NCI-H1105 (cell line): ENCODE measurements at regions not wholly inside any gene's neighbourhood (a gene's known extent, or its start where the extent isn't known, plus 50 kb on each side); places are given as distances from the start of the nearest gene placed in this dataset.
"Not testable (repeated sequence)": the region's sequence is repeated elsewhere in the genome, so short reads cannot be mapped to it uniquely, and the experiment has no call there.

ENCODE experiments used
- DNase-seq: peaks from one replicate; lab custom pipeline; 2025; lab: John Stamatoyannopoulos, UW

DNA sequence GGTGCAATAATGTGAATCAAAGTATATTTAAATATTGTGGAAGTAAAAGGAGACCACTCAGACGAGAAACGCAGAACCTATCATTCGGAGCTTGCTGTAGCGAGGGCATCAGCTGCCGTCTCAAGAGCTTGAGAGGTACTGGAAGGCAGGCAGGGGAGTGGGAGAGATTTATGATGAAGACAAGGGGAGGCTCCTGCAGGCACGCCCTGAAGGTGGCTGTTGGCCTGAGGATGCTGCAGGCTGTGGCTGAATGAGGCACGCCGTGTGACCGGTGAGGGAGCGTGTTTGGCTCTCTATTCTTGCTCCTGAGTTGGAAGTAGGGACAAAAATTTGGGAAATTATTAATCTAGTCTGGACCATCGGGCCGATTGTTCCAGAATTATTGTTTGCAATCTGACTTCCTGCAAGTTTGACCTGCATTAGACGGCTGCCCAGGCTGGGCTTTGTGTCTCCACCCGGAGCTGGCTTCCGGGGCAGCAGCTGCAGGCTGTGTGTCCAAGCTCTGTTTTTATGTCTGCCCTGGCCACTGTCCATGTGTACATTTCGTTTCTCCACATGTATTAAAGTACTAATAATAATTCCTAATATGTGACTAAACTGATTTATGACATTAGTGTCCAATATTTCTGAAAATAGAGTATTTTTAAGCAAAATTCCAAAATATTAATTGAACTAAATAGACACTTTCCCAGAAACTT, 91.1 kb upstream of the ANKRD10 start:
- DNase-seq, result no peak

DNA sequence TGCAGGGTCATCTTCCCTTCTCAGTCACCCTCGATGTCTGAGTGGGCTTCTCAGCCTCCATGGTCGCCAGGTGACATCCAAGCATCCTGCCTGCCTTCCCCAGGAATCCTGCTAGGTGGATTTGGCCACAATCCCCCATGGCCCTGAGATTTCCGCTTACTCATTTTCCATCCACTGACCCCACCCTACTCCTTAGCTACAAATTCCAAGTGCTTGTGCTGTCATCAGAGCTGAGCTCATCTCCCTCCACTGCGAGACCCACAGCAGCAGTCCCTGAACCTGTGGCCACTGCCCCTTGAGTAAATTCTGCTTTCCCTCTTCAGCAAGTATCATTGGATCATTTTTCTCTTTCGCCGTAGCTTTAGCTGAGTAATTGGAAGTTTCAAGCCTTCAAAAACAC, 90.5 kb upstream of the ANKRD10 start:
- no peak for DNase-seq

DNA sequence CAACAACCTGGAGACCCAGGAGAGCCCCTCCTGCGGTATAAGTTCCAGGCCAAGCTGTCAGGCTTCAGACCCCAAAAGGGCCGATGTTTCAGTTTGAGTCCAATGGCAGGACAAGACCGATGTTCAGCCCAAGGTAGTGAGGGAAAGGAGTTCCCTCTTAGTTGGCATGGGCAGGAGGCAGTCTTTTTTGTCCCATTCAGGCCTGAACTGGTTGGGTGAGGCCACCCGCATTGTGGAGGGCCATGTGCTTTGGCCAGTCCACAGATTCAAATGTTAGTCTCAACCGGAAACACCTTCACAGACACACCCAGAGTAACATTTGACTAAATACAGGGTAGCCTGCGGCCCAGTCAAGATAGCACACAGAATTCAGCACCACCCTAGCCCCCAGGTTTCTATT, 89.6 kb upstream of the ANKRD10 start:
- DNase-seq, result no peak

DNA sequence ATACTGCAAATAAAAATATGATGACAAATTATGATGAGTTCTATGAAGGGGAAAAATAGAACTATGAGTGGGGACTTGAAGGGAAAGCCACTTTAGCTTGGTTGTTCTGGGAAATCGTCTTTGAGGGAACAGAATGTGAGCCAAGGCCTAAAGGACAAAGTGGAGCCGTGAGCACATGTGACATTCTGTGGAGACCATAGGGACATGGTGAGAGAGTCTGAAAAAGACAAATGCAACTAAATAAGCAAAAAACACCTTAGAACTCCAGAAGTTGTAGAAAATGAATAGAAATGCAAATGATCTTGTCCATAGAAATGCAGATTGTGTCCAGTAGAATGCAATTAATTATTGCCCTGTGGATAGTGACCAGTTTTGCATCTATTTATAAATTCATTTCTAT, 86.8 kb upstream of the ANKRD10 start:
- DNase-seq, result no peak

DNA sequence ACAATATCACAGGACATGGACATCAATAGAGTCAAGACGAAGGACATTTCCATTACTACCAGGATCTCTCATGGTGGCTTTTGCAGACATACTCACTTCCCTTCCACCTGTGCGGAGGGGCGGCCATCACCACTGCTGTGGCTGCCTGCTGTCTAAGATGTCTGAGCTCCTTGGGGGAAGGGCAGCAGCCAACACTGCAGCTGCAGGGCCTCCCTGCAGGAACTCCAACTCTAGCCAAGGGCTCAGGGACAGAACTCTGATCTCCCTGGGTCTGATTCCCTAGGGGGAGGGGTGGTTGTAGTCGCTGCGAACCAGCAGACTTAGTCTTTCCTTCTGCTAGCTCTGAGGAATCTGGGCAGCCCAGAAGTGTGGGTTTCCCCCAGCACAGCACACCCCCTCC, 78.9 kb upstream of the ANKRD10 start:
- no peak for DNase-seq

DNA sequence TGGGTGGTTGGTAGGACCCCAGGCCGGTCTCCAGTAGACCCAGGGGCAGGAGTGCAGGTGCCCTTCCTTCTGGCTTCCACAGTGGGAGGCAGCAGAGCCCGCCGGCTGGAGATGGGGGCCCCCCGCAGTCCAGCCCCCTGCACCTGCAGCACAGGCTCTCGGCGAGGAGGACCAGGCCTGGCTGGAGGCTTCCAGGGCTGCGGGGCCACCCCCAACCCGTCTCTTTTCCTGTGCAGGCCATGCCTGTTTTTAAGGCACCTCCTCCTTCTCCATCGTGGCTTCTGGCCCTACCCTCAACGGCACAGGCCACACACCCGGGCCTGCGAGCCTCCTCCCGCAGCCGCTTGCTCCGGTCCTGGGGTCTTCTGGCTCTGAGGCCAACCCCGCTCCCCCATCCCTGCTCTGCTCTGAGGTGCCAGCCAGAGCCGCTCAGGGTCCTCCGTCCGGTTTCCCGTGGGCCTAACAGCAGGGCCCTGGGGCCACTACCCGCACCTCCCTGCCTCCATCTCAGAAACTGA, 77.2 kb upstream of the ANKRD10 start:
- DNase-seq, result no peak

DNA sequence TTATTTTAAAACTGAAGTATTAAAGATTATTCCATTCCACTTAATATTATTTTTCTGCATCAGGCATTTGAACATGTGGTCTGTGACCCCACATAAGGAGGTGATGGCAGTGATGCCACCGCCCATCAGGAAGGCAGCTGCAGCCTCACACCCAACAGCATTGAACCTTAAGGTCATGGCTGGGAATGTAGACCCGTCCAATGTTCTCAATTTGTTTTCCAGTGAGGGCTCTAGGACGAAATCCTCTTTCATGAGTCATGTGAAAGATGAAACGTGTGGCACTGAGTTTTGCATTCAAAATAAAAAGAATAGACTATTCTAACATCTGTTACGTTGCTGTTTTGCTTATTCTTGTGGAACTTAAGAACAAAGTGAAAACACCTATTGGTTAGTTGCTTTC, 74.5 kb upstream of the ANKRD10 start:
- no peak for DNase-seq

DNA sequence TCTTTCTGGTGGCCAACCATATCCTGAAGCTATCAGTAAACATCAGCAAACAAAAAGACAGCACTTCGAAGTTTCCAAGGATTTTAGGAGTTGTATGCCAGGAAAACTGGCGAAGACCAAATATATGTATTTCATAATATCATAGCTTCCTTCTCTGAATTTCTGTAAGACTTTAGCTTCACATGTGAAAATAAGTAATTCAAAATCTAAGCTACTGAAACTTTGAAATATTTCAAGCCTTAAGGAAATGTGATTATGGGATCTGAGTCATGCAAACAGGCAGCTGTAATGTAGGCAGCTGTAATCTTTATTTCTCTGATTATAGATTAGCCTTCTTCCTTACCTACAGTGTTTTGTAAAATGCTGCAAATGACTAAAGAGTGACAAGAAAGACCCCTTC, 70.7 kb upstream of the ANKRD10 start:
- no peak for DNase-seq

DNA sequence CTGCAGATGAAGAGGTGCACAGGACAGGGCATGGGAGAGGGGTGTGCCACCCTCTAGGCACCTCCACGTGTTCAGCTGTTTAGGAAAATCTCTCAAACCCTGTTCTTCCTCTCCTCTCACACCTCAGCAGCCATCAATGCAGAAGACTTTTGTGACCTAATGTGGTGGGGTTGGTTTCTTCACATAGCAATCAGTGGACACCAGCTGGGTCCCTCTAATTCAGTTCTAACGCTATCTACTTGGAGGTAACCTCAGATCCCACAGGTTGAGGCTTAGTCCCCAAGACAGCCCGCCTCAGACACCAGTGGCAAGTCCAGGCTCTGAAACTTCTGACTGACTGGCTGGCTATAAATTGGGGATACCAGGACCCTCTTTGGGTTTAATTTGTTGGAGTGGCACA, 69.9 kb upstream of the ANKRD10 start:
- no peak for DNase-seq

DNA sequence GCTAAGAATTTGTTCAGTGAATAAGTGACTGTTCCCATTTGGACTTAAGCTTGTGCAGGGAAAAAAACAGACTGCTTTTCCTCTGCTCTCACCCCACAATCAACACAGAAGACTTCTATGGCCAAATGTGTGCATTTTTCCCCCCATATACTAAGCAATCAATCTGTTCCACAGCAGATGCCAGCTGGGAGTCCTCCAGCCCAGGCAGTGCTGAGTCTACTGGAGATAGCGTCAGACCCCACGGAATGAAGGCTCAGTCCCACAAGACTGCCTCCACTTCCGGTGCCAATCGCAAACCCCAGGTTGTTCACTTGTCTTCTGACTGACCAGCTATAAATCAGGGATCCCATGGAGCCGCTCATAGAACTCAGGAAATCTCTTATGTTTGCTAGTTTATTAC, 69.5 kb upstream of the ANKRD10 start:
- DNase-seq, result no peak

DNA sequence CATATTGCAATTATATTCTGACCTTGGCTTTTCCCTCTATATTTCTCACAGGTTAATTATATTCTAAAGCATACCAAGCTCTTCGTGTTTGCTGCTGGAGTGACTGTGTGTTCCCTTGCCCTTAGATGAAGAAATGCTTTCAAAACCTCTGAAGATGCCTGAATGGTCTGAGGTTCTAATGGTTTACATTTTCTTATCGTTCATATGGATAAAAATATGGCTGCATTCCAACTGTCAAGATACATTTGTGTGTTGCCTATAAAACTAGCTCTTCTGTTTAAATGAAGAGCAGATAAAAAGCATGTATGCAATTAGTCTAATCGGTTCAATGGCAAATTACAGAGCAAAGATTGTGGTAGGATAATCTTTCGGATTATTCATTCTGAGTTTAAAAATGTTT, 68.4 kb upstream of the ANKRD10 start:
- DNase-seq, result peak; percentile 55

DNA sequence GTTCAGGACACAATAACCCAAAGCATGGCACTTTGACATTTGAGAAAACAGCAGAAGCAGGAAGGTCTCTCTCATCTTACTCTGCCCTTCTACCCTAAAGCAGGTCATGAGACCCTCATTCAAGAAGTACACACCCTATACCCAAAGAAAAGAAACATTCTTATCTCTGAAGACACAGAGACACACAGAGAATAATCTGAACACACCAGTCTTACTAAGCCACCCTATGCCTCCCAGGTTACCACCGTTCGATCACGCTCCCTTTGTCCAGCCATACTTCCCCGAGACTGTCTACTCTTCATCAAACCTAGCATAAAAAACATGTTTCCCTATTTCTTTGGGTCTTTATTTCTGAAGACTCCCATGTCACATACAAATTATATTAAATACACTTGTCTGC, 66.5 kb upstream of the ANKRD10 start:
- no peak for DNase-seq

DNA sequence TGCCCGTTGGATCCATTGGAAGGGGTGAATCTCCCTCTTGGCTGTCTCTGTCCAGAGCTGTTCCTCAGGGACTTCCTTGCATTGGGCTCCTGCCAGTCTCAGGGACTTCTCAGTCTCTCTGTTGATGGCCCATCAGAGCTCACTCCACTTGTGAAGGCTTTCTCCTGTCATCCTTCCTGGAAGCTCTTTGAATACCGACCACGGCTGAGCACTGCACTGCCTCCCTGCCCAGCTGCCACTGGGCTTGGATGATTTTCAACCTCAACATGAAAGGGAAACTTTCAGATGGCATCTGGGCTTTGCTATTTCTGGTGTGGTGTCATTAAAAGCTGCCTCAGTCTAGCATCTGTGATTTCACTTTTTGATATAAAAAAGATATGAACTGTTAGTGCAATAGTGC, 66.1 kb upstream of the ANKRD10 start:
- no peak for DNase-seq

DNA sequence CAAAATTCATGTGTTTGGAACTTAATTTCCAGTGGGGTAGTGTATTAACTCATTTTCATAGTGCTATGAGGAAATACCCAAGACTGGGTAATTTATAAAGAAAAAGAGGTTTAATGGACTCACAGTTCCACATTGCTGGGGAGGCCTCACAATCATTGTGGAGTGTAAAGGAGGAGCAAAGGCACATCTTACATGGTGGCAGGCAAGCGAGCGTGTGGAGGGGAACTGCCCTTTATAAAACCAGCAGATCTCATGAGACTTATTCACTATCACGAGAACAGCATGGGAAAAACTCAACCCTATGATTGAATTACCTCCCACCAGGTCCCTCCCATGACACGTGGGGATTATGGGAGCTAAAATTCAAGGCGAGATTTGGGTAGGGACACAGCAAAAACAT, 64.3 kb upstream of the ANKRD10 start:
- DNase-seq, result not testable (repeated sequence)

DNA sequence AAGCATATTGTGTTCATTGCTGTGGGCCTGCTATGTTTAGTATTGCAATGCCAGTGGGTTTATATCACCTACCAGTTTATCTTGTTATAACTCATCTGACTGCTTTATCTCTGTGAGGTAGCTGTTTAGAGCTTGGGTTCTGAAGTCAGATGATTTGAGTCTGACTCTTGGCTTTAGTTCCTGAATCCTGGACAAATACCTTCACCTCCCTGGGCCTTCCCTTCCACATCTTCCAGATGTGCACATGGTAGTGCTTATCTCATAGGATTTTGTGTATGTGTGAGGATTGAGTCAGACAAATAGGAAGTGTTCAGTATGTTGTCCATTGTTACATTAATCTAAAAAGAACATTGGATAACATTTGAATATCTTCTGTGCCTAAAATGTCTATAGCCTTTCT, 63.5 kb upstream of the ANKRD10 start:
- no peak for DNase-seq

DNA sequence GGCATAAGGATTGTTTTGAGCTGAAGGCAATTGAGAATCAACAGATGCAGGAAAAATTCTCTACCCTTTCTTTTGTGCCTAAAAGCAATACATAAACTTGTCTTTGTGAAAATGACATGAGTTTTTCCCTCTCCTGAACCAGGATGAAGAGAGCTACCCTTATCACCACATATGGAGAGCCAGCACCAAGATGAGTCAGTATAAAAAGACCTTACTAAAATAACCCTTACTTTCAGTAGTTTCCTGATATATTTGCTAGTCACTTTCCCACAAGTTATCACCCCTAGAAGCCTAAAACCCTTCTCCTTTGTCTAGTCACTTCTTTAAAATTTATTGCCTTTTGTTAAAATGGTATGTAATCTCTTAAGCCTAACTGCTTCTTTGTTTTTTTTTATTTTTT, 61.9 kb upstream of the ANKRD10 start:
- no peak for DNase-seq

DNA sequence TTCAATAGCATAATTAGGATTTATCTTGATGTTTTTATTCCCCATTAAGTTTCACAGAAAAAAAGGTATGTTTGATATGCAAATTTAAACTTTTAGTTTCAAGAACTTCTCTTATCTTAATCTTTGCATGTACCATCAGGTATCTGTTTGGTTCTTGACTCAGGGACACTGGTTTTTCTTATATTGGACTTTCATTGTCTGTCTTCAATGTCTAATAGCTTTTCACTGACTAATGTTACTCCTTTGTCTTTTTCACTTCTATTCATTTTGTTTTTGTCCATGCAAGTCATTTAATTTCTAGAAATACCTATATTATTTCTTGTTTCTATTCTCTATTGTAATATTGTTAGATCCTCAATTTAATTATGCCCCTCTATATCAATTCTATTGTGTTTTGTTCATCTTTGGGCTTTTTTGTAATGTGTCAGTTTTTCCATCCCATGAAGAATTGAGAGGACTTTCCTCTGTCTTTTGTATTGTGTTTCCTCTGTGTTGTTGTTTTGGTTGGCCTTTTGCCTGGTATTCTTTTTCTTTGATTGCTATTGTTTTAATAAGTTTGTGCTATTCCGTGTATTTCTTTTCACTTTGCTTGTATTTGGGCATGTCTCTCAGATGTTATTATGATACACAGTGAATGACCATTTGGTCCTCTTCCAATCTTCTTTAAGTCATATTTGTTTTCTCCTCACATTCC, 58.3 kb upstream of the ANKRD10 start:
- DNase-seq, result no peak

DNA sequence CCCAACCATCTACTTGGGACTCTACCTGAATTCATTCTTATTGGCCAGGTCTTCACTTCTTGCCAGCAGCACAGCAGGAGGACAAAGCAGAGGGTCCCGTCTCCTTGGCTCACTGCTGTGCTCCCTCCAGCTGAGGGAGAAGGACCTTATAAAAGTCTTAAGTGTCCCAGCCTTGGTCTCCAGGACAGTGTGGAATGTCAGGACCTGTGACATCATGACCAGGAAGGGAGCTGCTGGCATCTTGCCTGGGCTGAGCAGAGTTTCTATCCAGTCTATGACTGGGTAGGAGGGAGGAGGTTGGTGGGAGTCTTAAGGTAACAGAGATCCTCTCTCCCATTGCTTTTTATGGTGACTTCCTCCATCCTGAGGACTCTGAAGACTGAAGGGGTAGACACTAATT, 56.6 kb upstream of the ANKRD10 start:
- DNase-seq, result no peak

DNA sequence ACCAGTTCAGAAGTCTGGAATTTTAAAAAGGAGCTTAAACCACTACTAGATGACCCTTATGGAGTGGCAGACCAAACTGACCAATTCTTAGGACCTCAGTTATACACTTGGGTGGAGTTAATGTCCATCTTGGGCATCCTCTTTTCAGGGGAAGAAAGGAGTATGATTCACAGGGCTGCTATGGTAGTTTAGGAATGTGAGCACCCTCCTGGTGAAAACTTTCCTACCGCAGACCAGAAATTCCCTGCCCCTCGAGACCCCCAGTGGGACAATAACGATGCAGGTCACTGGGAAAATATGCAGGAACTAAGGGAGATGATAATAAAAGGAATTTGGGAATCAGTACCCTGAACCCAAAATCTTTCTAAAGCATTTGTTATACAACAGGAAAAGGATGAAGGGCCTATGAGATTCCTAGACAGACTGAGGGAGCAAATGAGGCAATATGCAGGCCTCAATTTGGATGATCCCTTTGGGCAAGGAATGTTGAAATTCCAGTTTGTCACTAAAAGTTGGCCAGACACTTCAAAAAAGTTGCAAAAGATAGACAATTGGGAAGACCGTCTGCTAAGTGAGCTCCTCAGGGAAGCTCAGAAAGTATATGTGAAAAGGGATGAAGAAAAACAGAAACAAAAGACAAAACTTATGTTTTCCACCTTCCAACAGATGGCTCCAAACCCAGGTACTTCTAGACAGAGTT, 52.4 kb upstream of the ANKRD10 start:
- not testable (repeated sequence) for DNase-seq

DNA sequence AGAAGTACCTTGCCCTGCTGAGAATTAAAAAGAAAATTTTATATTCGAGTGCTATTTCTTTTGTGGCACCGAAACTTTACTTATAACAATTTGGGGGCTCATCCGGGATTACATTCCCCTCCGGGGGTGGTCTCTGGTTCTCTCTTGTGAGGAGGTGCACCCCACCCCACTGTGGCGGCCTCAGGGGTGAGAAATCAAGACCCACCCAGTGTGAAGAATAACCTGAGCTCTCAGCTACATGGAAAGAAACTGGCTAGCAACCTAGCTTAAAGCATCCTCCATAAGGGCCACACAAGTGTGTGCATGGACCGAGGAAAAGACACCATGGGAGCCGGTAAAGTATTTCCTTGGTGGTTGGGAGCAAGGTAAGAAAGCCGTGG, 50.9 kb upstream of the ANKRD10 start:
- no peak for DNase-seq

DNA sequence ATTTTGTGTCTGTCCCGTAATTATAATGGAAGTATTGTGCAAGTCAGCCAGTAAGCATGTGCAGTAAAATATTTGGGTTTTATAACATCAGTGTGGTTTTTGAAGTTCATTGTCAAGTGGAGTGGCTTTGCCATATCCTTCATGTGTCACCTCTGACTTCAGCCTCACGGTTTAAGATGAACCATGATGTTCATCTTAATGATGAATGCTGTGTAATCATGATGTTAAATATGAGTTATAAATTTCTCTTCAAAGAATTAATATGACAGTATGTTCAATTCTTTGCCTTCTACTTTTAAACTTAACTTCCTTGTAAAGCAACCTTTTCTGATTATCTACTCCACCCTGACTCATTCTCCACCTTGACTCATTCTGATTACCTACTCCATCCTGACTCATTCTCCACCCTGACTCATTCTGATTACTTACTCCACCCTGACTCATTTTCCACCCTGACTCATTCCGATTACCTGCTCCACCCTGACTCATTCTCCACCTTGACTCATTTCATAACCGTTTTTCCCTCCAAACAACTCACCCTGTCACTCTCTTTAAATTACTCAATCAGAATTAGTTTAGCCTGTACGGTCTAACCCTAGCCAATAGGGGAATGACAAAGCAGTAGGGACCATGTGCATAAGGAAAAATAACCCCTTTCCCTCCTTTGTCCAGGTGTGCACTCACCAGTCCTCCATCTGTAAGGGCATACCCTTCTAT, 50.3 kb upstream of the ANKRD10 start:
- DNase-seq, result no peak
